Left renal cortex interstitium (tissue), 4 donors: ENCODE measurements at regions not wholly inside any gene's neighbourhood (a gene's known extent, or its start where the extent isn't known, plus 50 kb on each side); places are given as distances from the start of the nearest gene placed in this dataset.
"Not testable (repeated sequence)": the region's sequence is repeated elsewhere in the genome, so short reads cannot be mapped to it uniquely, and the experiment has no call there.

Source experiments
- DNase-seq, 4 donors: peaks; one replicate each; pipeline ENCODE4 v3.0.0-alpha.2; 2013; ENCODE audit warnings: low read depth in 4 of 4, low spot score in 2 of 4, missing footprints in 1 of 4

DNA sequence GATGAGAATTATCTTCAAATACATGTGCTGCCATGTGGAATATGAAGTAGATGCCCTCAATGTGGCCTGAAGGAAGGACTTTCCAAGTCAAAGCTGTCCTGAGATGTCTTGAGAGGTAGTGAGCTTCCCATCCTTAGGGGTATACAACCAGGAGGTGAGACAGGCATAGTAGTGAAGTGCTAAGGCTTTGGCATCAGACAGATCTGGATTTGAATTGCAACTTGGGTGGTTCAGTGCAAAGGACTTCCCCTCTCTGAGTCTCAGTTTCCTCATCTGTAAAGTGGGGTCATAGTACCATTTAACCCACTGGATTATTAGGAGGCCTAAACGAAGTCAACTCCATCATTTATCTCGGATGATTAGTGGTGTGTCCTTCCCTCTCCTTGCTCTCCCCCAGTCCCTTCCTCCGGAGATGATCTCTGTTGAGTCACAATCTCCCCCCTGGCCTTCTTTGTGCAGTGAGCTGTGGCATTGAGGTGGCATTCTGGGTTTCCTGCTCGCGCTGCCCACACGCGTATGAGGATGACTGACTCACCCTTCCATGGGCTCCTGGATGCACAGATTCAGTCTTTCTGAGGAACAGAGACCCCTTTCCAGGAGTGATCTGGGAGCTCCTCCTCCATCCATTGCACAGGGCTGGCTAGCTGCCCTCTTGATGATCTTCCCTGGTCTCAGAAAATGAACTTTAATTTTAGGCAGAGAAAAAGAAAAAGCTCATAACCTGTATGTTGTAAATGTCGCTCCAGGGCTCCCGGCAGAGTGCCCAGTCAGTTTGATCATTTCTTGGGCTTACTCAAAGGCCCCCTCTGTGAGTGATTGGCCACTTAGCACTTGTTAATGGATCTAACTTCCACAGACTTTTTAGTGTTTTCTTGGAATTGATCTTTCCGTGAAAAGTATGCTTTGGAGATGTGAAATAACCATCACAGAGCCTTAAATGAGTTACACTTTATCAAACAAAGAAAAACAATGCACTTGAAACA lies 354.6 kb downstream of the PTPRU start:
- DNase-seq = no peak

DNA sequence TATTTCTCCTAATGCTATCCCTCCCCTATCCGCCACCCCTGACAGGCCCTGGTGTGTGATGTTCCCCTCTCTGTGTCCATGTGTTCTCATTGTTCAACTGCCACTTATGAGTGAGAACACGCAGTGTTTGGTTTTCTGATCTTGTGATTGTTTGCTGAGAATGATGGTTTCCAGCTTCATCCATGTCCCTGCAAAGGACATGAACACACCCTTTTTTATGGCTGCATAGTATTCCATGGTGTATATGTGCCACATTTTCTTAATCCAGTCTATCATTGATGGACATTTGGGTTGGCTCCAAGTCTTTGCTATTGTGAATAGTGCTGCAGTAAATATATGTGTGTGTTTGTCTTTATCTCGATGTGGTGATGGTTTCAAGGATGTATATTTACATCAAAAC lies 353.4 kb downstream of the PTPRU start:
- DNase-seq = not testable (repeated sequence)

DNA sequence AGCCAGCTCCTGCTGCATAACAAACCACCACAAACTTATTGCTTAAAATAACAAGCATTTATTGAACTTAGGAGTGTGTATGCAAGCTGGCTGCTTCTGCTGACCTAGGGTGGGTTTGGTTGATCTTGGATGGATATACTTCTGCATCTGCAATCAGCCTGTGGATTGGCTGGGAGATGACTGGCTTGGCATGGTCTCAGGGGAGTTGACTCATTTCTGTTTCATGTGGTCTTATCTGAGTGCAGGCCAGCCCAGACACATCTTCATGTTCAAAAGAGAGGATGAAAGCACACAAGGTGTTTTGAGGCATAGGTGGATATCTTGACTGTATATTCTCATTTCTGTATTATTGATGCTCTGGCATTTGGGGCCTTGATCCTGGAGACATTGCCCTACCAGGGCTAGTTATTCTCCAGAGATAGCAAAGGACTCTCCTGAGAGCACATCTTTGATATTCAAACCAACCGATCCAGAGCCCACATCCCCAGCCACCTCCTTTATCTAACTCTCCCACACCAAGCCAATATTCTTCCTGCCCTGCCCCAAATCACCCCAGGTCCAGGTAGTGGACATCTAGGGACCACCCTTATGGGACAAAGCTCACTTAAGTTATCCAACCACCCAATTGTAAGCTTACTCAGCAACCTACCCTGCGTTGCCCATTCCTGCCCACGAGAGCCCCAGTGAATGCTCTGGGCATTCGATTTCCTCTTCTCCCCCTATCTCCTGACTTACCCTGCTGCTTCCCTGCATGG lies 350.8 kb downstream of the PTPRU start:
- DNase-seq = no peak

DNA sequence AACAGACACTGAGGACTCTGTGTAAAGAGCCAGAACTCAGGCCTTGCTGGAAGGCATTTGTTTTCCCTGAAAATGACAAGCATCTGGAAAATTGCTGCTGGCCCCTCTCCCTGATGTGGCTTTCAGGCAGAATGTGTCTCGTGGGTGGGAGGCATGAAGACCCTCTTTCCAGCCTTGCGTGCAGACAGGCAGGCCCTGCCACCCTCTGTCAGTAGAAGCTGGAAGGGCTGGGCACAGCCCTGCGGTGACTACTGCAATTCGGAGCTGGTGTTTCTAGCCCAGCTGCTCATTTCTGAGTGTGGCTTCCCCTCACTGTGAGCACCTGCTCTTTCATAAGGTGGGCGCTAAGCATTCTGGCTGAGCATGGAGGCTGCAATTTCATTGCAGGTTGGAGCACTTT lies 349.9 kb downstream of the PTPRU start:
- DNase-seq = no peak

DNA sequence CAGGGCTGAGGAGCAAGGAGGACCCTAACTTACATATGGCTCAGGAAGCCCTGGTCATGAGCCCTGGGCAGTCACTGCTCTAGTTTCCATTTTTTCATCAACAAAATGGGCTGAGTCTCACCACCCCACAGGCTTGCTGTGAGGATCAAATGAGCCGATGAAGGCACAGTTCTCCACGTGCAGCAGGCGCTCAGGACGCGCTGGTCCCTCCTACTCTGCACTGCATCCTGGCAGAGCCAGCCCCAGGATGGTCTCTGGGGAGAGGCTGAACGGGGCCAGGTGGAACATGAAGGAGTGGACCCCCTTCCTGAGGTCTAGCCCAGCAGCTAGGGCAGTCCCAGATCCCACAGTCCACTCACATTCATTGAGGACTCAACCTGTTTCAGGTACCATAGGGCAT lies 349.3 kb downstream of the PTPRU start:
- DNase-seq = no peak

DNA sequence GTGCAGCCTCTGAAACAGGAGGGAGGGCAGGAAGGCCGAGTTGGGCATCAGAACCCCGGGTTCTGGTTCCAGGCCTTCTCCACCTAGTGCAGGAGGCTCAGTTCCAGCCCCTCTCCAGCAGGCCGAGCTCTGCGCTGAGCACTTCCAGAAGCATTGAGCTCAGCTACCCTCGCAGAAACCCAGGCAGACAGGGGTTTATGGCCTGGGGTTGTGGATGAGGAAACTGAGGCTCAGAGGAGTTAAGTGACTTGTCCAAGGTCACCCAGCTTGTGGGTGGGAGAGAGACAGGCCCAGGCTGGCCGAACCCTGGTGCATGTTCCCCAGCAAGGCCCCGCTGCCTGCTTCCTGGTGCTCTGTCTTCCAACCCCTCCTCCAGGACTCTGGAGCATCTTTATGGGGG lies 348.9 kb downstream of the PTPRU start:
- no peak for DNase-seq

DNA sequence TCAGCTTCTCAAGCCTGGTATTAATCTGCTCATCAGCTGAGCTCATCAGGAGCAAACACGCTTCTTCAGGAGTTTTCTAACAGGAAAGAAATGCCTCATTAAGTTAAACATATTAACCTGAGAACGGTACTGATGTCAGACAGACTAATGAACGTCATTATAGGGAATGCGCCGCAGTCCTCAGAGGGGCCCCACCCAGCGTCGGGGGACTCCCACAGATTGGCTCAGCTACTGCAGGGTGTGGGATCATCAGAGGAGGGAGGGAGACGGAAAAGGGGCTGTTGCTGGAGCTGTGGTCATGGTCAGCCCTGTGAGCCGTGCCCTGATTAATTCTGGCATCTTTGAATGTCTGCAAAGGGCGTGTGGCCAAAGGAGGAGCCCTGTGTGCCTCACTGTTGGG lies 348.5 kb downstream of the PTPRU start:
- peak in 1 of 4 donors; percentile 15 for DNase-seq

DNA sequence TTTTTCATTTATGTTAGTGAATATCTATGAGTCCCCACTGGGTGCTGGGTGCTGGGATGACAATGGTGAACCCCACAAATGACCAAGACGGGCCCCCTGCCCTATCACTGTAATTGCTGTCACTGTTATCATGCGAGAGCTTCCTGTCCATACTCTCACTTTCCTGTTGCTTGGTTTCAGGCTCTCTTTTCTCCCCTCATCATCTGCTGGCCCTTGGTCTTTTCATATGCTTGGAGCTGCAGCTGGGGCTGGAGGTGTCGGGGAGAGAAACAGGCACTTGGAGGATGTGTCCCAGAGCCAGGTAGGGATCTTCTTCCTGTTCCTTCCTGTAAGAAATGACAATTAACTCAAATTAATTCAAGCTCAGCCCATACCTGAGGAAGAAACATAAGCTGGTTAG lies 348.0 kb downstream of the PTPRU start:
- DNase-seq = no peak

DNA sequence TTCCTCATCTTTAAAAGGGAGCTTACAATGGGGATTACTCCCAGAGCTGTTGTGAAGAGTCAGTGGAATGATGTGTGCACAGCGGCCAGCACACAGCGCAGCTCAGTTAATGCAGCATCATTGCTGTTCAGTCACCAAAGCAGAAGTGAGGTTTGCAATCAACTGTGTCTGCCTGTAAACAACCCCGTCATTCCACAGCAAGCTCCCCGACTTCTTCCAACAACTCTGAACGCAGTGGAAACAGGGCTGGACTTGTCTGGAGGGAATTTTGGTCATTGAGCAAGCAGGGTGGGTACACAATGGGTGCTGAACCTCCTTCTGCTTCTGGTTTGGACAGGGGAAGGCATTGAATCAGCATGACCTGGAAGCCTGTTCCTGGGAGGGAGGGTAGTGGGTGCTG lies 347.4 kb downstream of the PTPRU start:
- DNase-seq = no peak

DNA sequence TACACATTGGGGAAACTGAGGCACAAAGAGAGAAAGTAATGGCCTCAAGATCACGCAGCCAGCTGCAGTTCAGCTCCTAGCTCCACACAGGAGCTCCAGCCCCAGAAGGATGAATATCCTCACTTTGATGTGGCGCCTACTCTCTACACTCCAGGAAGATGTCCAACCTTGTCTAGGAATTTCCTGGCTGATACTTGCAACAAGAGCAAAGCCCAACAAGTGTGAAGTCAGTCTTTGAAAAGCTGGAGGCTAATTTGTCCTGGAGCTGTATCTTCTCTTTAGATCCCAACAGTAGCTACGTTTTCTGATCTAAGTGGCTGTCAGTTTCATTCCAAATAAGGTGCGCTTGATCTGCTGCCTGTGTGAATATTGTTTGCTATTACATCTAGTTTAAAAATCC lies 344.9 kb downstream of the PTPRU start:
- no peak for DNase-seq

DNA sequence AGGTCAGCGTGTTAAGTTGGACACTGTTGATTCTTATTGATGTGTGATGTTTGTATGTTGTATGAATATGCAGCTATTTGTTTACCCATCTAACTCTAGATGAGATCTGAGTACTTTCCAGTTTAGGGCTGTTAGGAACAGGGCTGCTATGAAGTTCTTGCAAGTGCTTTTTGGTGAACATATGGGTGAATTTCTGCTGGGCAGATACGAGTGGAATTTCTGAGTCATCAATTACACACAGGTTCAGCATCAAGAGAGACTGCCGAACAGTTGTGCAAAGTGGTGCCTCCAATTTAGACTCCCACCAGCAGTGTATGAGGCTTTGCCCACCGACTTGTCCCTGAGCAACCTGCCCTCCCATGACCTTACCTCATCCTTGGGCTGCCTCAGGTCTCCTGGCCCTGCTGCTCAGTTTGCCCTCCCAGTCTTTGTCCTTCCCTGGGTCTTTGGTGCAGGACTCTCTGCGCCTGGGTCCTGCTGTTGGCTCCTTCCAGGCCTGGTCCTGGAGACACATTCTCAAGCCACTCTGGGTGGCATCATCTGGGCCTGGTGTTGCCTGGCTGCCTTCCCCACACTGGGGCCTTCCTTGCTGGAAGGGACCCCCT lies 343.6 kb downstream of the PTPRU start:
- DNase-seq = no peak

DNA sequence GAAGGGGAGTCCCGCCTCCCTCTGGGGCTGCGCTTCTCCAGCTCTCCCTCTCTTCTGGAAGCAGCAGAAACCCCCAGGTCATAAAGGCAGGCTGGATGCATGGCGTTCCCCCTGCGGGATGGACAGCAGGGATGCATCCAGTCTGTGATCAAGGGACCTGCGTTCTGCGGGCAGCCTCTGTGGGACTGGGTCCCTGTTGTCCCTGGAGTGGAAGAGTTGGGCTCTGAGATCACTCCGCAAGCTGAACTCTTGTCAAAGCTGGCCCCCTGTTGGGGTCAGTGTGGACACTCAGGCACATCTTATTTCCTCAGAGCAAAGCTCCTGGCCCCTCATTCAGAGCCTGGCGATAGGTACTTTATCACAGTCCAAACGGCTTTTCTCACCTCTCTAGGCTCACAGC lies 341.2 kb downstream of the PTPRU start:
- DNase-seq = no peak

DNA sequence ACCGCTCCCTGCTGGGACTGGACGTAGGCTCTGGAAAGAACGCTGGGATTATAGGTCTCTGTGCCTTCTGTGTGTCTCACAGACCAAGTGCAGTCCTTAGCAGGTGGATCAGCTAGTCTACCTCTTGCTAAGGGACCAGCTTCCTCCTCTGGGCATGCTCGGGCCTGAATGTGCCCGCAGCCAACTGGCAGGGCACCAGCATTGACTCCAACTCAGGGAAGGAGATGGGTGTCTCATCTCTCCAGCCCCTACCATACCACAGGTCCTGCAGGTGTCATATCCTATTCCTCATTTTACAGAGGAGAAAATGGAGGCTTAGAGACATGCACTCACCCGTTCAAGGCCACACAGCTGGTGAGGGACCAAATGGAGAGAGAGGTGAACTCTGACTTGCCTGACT lies 340.2 kb downstream of the PTPRU start:
- no peak for DNase-seq

DNA sequence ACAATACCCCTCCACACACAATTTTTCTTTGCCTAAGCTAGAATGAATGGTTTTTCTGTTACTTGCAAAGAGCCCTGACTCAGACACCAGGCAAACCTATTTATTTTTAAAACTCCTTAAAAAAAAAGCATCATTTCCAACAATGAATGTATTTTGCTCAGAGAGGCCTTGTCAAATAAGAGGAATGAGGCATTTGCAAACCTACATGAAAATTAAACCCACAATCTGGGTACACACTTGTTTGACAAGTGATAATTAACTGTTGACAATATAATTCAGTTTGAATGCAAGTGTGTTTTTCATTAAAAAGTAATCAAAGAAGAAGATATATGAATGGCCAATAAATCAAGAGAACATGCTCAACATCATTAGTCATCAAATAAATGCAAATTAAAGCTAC lies 339.5 kb downstream of the PTPRU start:
- DNase-seq = no peak

DNA sequence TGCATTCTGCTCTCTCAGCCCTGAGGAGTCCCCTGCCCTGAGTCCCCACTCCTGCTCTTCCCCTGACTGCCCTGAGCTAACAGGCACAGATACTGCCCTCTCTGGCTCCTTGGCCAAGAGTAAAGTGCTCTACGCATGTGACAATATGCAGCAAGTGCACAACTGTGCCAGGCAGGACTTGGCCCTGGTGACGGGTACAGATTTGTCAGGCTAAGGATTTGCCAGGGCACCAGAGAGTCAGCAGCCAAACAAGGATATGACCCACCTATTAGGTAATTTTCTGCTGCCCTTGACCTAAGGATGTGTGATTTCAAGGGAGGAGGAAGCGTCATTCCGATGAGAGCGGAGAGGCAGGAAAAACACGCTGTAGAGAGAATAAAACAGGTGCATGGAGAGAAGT lies 339.0 kb downstream of the PTPRU start:
- no peak for DNase-seq

DNA sequence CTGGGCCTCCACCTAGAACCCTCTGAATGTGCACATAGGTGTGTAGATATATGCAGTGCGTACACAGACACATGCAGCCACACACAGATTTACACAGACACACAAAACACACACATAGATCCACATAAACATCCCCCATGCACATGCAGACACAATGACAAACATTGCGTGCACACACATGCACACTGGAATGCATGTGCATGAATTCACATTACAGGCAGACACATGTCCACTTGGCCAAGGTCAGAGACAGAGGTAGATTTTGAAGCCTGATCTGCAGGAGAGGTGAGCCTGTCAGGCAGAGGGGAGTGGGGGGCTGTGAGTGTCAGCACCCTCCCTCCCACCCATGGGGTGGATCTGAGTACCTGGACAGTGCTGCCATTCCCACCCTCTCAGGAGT lies 338.5 kb downstream of the PTPRU start:
- DNase-seq = no peak

DNA sequence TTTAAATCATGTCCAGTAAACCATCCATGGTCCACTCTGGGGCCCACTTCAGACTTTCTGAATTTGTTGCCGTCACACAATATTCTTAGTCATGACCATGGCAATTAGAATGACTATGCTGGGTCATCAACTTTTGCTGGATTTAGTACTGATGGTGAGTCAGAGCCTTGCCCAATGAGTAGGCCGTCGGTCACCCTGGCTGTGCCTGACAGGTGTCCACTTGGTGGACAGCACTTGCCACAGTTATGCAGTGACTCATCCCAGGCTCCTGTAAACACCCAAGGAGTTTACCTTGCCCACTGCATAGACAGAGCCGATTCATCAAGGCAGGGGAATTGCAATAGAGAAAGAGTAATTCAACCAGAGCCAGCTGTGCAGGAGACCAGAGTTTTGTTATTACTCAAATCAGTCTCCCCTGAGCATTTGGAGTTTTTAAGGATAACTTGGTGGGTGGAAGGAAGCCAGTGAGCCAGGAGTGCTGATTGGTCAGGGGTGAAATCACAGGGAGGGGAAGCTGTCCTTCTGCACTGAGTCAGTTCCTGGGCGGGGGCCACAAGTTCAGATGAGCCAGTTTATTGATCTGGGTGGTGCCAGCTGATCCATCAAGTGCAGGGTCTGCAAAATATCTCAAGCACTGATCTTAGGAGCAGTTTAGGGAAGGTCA lies 333.8 kb downstream of the PTPRU start:
- DNase-seq = no peak

DNA sequence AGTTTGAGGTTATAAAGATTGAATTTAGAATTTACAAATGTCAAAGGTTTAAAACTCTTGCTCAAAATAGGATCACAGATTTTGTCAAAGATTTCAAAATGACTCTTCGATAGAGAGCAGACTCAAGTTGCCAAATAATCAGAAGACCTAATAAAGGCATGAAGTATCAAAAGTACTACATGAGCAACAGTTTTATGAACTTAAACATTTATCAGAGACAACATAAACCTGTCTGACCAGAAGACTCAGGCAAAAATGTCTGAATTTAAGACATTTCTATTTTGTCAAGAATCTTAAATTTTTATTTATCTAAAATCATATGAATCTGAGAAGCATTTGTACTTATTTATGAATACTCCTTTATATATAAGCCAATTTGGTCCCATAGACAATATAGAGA lies 330.9 kb downstream of the PTPRU start:
- DNase-seq = no peak

DNA sequence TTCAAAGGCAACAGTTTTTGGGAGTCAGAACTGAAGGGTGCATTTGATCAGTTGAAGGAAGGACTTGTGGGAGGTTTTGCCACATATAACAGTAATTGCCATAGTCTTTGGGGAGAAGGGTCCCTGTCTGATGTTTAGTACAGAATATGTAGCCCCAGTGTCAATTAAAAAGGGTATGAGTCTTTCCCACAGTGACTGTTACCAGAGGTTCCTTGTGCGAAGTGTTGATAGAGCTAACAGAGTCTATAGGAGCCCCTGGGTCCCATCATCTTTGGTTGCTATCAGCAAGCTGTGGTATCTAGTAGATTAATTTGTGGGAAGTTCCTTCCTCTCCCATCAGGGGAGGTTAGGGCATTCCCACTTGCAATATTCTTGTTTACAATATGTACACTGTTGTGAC lies 329.2 kb downstream of the PTPRU start:
- no peak for DNase-seq

DNA sequence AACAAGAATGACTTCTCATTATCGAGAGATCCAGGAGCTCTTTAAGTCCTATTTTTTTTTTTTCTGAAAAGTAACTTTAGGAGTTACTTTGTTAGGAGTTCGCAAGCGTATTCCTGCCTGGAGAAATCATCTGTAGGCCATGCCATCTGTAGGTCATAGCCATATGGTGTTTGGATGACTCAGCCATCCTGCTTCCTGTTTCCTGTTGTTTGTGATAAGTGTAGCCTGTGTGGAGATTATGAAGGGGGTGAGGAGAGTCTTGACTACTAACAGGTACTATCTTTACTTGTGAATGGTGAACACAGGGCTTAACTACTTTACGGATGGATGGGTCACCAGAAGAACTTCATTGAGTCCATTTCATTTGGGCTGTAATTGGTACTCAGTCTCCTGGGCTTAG lies 327.2 kb downstream of the PTPRU start:
- DNase-seq = no peak

DNA sequence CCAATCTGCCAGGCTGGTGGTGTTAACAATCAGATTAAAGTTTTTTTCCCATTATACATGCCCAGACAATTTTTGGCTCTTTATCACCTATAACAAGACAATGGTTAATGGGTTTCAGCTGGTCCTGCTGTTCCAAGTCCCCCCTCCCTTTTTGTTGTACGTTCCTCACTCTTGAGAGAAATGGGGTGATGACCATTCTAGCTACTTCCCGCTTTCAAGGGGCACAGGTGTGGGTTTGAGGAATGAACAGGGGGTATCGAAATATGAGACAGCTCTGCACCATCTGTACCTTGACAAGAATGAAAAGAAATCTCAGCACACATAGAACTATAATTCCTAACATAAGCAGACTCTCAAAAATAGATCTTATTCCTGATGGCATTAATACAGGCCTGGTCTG lies 326.8 kb downstream of the PTPRU start:
- DNase-seq = no peak
